Suprapubic skin (tissue), 4 donors: ENCODE measurements at regions not wholly inside any gene's neighbourhood (a gene's known extent, or its start where the extent isn't known, plus 50 kb on each side); places are given as distances from the start of the nearest gene placed in this dataset.
"Not testable (repeated sequence)": the region's sequence is repeated elsewhere in the genome, so short reads cannot be mapped to it uniquely, and the experiment has no call there.

Experiments
- POLR2A ChIP-seq, 2 donors: fragments of 450-650 bp; IDR thresholded peaks; one replicate each; pipeline ENCODE4 v1.6.1; 2017; ENCODE audit warnings: antibody characterized with exemption in 2 of 2, mild to moderate bottlenecking in 2 of 2, moderate library complexity in 2 of 2
- POLR2AphosphoS5 ChIP-seq, 3 donors: sonication (generic); formaldehyde crosslinking; IDR thresholded peaks; one replicate each; pipeline ENCODE4 v1.6.1; 2017; ENCODE audit warnings: antibody characterized with exemption in 3 of 3
- TF ChIP-seq, protein P1 (sequence below), 2 donors: fragments of 200-600 bp in 1 of 2; fragments of 450-650 bp in 1 of 2; sonication (generic) in 1 of 2; IDR thresholded peaks; one replicate each; pipeline ENCODE4 v1.5.1; 2016 to 2019; ENCODE audit warnings: antibody characterized with exemption in 2 of 2, mild to moderate bottlenecking in 1 of 2, moderate library complexity in 1 of 2

DNA sequence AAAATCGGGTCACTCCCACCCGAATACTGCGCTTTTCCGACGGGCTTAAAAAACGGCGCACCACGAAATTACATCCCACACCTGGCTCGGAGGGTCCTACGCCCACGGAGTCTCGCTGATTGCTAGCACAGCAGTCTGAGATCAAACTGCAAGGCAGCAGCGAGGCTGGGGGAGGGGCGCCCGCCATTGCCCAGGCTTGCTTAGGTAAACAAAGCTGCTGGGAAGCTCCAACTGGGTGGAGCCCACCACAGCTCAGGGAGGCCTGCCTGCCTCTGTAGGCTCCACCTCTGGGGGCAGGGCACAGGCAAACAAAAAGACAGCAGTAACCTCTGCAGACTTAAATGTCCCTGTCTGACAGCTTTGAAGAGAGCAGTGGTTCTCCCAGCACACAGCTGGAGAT is 325.7 kb upstream of the PIK3R1 start:
- TF ChIP-seq, protein P1, sequence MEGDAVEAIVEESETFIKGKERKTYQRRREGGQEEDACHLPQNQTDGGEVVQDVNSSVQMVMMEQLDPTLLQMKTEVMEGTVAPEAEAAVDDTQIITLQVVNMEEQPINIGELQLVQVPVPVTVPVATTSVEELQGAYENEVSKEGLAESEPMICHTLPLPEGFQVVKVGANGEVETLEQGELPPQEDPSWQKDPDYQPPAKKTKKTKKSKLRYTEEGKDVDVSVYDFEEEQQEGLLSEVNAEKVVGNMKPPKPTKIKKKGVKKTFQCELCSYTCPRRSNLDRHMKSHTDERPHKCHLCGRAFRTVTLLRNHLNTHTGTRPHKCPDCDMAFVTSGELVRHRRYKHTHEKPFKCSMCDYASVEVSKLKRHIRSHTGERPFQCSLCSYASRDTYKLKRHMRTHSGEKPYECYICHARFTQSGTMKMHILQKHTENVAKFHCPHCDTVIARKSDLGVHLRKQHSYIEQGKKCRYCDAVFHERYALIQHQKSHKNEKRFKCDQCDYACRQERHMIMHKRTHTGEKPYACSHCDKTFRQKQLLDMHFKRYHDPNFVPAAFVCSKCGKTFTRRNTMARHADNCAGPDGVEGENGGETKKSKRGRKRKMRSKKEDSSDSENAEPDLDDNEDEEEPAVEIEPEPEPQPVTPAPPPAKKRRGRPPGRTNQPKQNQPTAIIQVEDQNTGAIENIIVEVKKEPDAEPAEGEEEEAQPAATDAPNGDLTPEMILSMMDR (IDR thresholded peaks at IDR 0.05): not testable (repeated sequence)
- not testable (repeated sequence) for TF ChIP-seq POLR2AphosphoS5, POLR2A (IDR thresholded peaks at IDR 0.05)
